Amygdala (tissue), 56 donors: ENCODE measurements at regions not wholly inside any gene's neighbourhood (a gene's known extent, or its start where the extent isn't known, plus 50 kb on each side); places are given as distances from the start of the nearest gene placed in this dataset.
"Not testable (repeated sequence)": the region's sequence is repeated elsewhere in the genome, so short reads cannot be mapped to it uniquely, and the experiment has no call there.

ENCODE experiments used
- DNase-seq, 56 donors: peaks; one replicate each; lab custom pipeline; 2025; lab: John Stamatoyannopoulos, UW

- not testable (repeated sequence) for DNase-seq
Observed at GRCh38 chr6:86872810-86873209, 64.5 kb upstream of the HTR1E start.

GRCh38 chr6:86871681-86872080, 65.6 kb upstream of the HTR1E start:
- no peak for DNase-seq

GRCh38 chr6:86869500-86869899, 67.8 kb upstream of the HTR1E start:
- no peak for DNase-seq

GRCh38 chr6:86859513-86859912, 77.8 kb upstream of the HTR1E start:
- DNase-seq = no peak

- no peak for DNase-seq
Observed at GRCh38 chr6:86858970-86859369, 78.4 kb upstream of the HTR1E start.

- no peak for DNase-seq
Observed at GRCh38 chr6:86857783-86858182, 79.5 kb upstream of the HTR1E start.

- peak in 12 of 56 donors; percentile 0 to 65 (median 5) for DNase-seq
Observed at GRCh38 chr6:86856937-86857563, 80.3 kb upstream of the HTR1E start.

GRCh38 chr6:86856379-86856778, 80.9 kb upstream of the HTR1E start:
- DNase-seq = no peak

- DNase-seq = no peak
Observed at GRCh38 chr6:86848986-86849385, 88.3 kb upstream of the HTR1E start.

GRCh38 chr6:86832686-86833085, 104.6 kb upstream of the HTR1E start:
- no peak for DNase-seq

GRCh38 chr6:86825436-86825835, 111.9 kb upstream of the HTR1E start:
- no peak for DNase-seq

GRCh38 chr6:86822747-86823146, 114.6 kb upstream of the HTR1E start:
- no peak for DNase-seq

GRCh38 chr6:86820750-86821149, 116.6 kb upstream of the HTR1E start:
- no peak for DNase-seq

GRCh38 chr6:86793649-86794048, 143.7 kb upstream of the HTR1E start:
- DNase-seq = no peak

- DNase-seq = no peak
Observed at GRCh38 chr6:86791476-86791875, 145.9 kb upstream of the HTR1E start.

GRCh38 chr6:86789779-86790411, 147.4 kb upstream of the HTR1E start:
- DNase-seq = no peak

GRCh38 chr6:86782328-86782727, 155.0 kb upstream of the HTR1E start:
- DNase-seq = no peak

- no peak for DNase-seq
Observed at GRCh38 chr6:86780923-86781322, 156.4 kb upstream of the HTR1E start.

GRCh38 chr6:86775893-86776292, 161.4 kb upstream of the HTR1E start:
- no peak for DNase-seq

GRCh38 chr6:86765211-86765610, 172.1 kb upstream of the HTR1E start:
- DNase-seq = no peak

GRCh38 chr6:86759953-86760352, 177.4 kb upstream of the HTR1E start:
- not testable (repeated sequence) for DNase-seq

- no peak for DNase-seq
Observed at GRCh38 chr6:86756640-86757229, 180.6 kb upstream of the HTR1E start.
